ENCODE measurements at regions not wholly inside any gene's neighbourhood (a gene's known extent, or its start where the extent isn't known, plus 50 kb on each side); places are given as distances from the start of the nearest gene placed in this dataset.

GRCh38 chr1:232223887-232224286 is 406.0 kb downstream of the SIPA1L2 start:
- ChIA-PET POLR2A (interaction anchor here (1.0 kb wide), 1 partner anchor 12 kb away, joined by 3 read pairs; no protein-coding TSS in a partner anchor), CTCF (interaction anchor here (1.4 kb wide), 1 partner anchor 12 kb away, joined by 5 read pairs; no protein-coding TSS in a partner anchor)
- Histone ChIP-seq H3K27ac (ENCODE audit: low read depth in 2 of 2, low read length in 1 of 2) (no peak overlapping the region), H2AFZ (ENCODE audit: low read depth) (no peak overlapping the region), H3K9ac (no peak overlapping the region), H3K36me3 (replicated peaks in 1 of 2; ENCODE audit: control insufficient read depth in 1 of 2, insufficient read depth in 2 of 2, low read length in 1 of 2) (no peaks in the 10 kb centered on the region), H3K9me2 (no peaks in the 10 kb centered on the region), H3K9me3 (no peaks in the 10 kb centered on the region), H3K4me3 (ENCODE audit: low read depth in 2 of 2, low read length in 1 of 2) (no peak overlapping the region), H3K79me2 (ENCODE audit: insufficient read depth) (no peaks in the 10 kb centered on the region), H3K27me3 (ENCODE audit: insufficient read depth) (no peaks in the 10 kb centered on the region), H3K4me2 (no peak overlapping the region), H4K20me1 (ENCODE audit: insufficient read depth) (no peaks in the 10 kb centered on the region), H3F3A (replicated peaks; ENCODE audit: insufficient read depth) (no peaks in the 10 kb centered on the region), H3K4me1 (ENCODE audit: control insufficient read depth in 1 of 2, insufficient read depth in 2 of 2, low read depth in 1 of 2, low read length in 1 of 2) (peaks cover 5 to 34% of the 10 kb centered on the region in 2 experiments; a peak in 3 of 4 replicates)
- WGBS (ENCODE audit: low lambda C conversion rate), result 86% methylated on average over 7 of the region's 7 CpGs
- no peak for TF ChIP-seq FOXM1 (IDR thresholded peaks at IDR 0.05; ENCODE audit: low read depth)
- TF ChIP-seq REST (IDR thresholded peaks at IDR 0.05; ENCODE audit: low read depth, low read length), result no peak
- no peak for TF ChIP-seq SIN3A (IDR thresholded peaks at IDR 0.05; ENCODE audit: borderline replicate concordance, low read depth, low read length)
- TF ChIP-seq TAF1 (IDR thresholded peaks at IDR 0.05; ENCODE audit: borderline replicate concordance, low read depth, low read length), result no peak
- no peak for TF ChIP-seq NFIC (IDR thresholded peaks at IDR 0.05; ENCODE audit: borderline replicate concordance)
- no peak for TF ChIP-seq FOSL2 (IDR thresholded peaks at IDR 0.05; ENCODE audit: borderline replicate concordance, low read depth)
- no peak for TF ChIP-seq CHD2 (IDR thresholded peaks at IDR 0.05; ENCODE audit: low read length, partially characterized antibody)
- TF ChIP-seq EZH2phosphoT487 (IDR thresholded peaks at IDR 0.05; ENCODE audit: borderline replicate concordance, low read depth), result no peak
- TF ChIP-seq IRF3 (IDR thresholded peaks at IDR 0.05; ENCODE audit: low read depth, low read length), result no peak
- no peak for TF ChIP-seq TCF12 (IDR thresholded peaks at IDR 0.05)
- no peak for DNase-seq

- no peak overlapping the region for H2AFZ ChIP-seq (ENCODE audit: low read depth)
- POLR2A ChIA-PET, result no interaction called here
- no peaks in the 10 kb centered on the region for H4K20me1 ChIP-seq (ENCODE audit: insufficient read depth)
- no peak overlapping the region for H3K4me3 ChIP-seq (ENCODE audit: low read depth in 2 of 2, low read length in 1 of 2)
- 87% methylated on average over 2 of the region's 2 CpGs for WGBS (ENCODE audit: low lambda C conversion rate)
- no peaks in the 10 kb centered on the region for H3K27me3 ChIP-seq (ENCODE audit: insufficient read depth)
- no peaks in the 10 kb centered on the region for H3K9me3 ChIP-seq
- no peak overlapping the region for H3K9ac ChIP-seq
- H3K27ac ChIP-seq (ENCODE audit: low read depth in 2 of 2, low read length in 1 of 2), result no peak overlapping the region
- H3K9me2 ChIP-seq, result no peaks in the 10 kb centered on the region
- H3F3A ChIP-seq (replicated peaks; ENCODE audit: insufficient read depth), result no peaks in the 10 kb centered on the region
- H3K4me2 ChIP-seq, result no peak overlapping the region
- H3K79me2 ChIP-seq (ENCODE audit: insufficient read depth), result no peaks in the 10 kb centered on the region
- no peaks in the 10 kb centered on the region for H3K36me3 ChIP-seq (replicated peaks in 1 of 2; ENCODE audit: control insufficient read depth in 1 of 2, insufficient read depth in 2 of 2, low read length in 1 of 2)
- peaks cover 5 to 34% of the 10 kb centered on the region in 2 experiments; a peak in 3 of 4 replicates for H3K4me1 ChIP-seq (ENCODE audit: control insufficient read depth in 1 of 2, insufficient read depth in 2 of 2, low read depth in 1 of 2, low read length in 1 of 2)
- no peak for DNase-seq
- CTCF ChIA-PET, result no interaction called here
- TF ChIP-seq IRF3 (IDR thresholded peaks at IDR 0.05; ENCODE audit: low read depth, low read length) (no peak), USF2 (IDR thresholded peaks at IDR 0.05; ENCODE audit: borderline replicate concordance, low read depth, low read length) (no peak), ELF1 (IDR thresholded peaks at IDR 0.05) (no peak), FOXM1 (IDR thresholded peaks at IDR 0.05; ENCODE audit: low read depth) (no peak), REST (IDR thresholded peaks at IDR 0.05; ENCODE audit: low read depth, low read length) (no peak)
Measured at GRCh38 chr1:232223183-232223708, 406.7 kb downstream of the SIPA1L2 start.

Measured in SK-N-SH (cell line).